ENCODE measurements at regions not wholly inside any gene's neighbourhood (a gene's known extent, or its start where the extent isn't known, plus 50 kb on each side); places are given as distances from the start of the nearest gene placed in this dataset.

DNA sequence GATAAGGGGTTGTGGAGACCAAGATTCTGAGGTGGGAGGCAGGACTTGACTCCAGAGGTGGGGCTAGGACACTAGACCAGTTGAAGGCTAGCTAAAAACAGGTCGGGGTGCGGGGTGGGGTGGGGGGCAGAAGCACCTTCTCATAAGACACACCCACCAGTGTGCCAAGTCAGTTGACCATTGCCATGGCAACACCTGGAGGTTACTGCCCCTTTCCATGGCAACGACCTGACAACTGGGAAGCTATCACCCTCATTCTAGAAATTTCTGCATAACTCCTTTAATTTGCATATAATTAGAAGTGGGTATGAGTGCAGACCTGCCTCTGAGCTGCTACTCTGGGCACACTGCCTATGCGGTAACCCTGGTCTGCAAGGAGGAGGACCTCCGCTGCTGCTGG lies 53.9 kb upstream of the ALOX12 start:
- TF ChIP-seq, protein P1, sequence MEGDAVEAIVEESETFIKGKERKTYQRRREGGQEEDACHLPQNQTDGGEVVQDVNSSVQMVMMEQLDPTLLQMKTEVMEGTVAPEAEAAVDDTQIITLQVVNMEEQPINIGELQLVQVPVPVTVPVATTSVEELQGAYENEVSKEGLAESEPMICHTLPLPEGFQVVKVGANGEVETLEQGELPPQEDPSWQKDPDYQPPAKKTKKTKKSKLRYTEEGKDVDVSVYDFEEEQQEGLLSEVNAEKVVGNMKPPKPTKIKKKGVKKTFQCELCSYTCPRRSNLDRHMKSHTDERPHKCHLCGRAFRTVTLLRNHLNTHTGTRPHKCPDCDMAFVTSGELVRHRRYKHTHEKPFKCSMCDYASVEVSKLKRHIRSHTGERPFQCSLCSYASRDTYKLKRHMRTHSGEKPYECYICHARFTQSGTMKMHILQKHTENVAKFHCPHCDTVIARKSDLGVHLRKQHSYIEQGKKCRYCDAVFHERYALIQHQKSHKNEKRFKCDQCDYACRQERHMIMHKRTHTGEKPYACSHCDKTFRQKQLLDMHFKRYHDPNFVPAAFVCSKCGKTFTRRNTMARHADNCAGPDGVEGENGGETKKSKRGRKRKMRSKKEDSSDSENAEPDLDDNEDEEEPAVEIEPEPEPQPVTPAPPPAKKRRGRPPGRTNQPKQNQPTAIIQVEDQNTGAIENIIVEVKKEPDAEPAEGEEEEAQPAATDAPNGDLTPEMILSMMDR (conservative IDR thresholded peaks at IDR 0.05): no peak
- no peak for TF ChIP-seq EZH2 (IDR thresholded peaks at IDR 0.05; ENCODE audit: low read depth)
